ENCODE measurements at regions not wholly inside any gene's neighbourhood (a gene's known extent, or its start where the extent isn't known, plus 50 kb on each side); places are given as distances from the start of the nearest gene placed in this dataset.

GRCh38 chr9:120291050-120291449, 288.9 kb downstream of the CDK5RAP2 start:
- DNase-seq: no peak

GRCh38 chr9:120289990-120290975, 289.7 kb downstream of the CDK5RAP2 start:
- no peak for DNase-seq

- DNase-seq: no peak
Measured at GRCh38 chr9:120289098-120289497, 290.9 kb downstream of the CDK5RAP2 start.

- DNase-seq: no peak
Measured at GRCh38 chr9:120286530-120286929, 293.4 kb downstream of the CDK5RAP2 start.

- no peak for DNase-seq
Measured at GRCh38 chr9:120284821-120285220, 295.1 kb downstream of the CDK5RAP2 start.

- DNase-seq: no peak
Measured at GRCh38 chr9:120281665-120282064, 298.3 kb downstream of the CDK5RAP2 start.

GRCh38 chr9:120267929-120268328, 312.0 kb downstream of the CDK5RAP2 start:
- no peak for DNase-seq

- DNase-seq: no peak
Measured at GRCh38 chr9:120265791-120266190, 314.2 kb downstream of the CDK5RAP2 start.

- no peak for DNase-seq
Measured at GRCh38 chr9:120264528-120264927, 315.4 kb downstream of the CDK5RAP2 start.

GRCh38 chr9:120263836-120264235, 316.1 kb downstream of the CDK5RAP2 start:
- no peak for DNase-seq

- DNase-seq: no peak
Measured at GRCh38 chr9:120261419-120261818, 318.5 kb downstream of the CDK5RAP2 start.

- no peak for DNase-seq
Measured at GRCh38 chr9:120259100-120259499, 320.9 kb downstream of the CDK5RAP2 start.

GRCh38 chr9:120258096-120258495, 321.9 kb downstream of the CDK5RAP2 start:
- no peak for DNase-seq

- no peak for DNase-seq
Measured at GRCh38 chr9:120257483-120257882, 322.5 kb downstream of the CDK5RAP2 start.

- DNase-seq: no peak
Measured at GRCh38 chr9:120256146-120256545, 323.8 kb downstream of the CDK5RAP2 start.

- DNase-seq: no peak
Measured at GRCh38 chr9:120252248-120252647, 327.7 kb downstream of the CDK5RAP2 start.

GRCh38 chr9:120242116-120242811, 337.7 kb downstream of the CDK5RAP2 start:
- no peak for DNase-seq

- DNase-seq: no peak
Measured at GRCh38 chr9:120236596-120236995, 343.4 kb downstream of the CDK5RAP2 start.

- no peak for DNase-seq
Measured at GRCh38 chr9:120235081-120235480, 344.9 kb downstream of the CDK5RAP2 start.

GRCh38 chr9:120230227-120230626, 349.7 kb downstream of the CDK5RAP2 start:
- DNase-seq: no peak

GRCh38 chr9:120221844-120222243, 358.1 kb downstream of the CDK5RAP2 start:
- DNase-seq: no peak

GRCh38 chr9:120214332-120214731, 365.6 kb downstream of the CDK5RAP2 start:
- no peak for DNase-seq

GRCh38 chr9:120212853-120213200, 367.1 kb downstream of the CDK5RAP2 start:
- no peak for DNase-seq

All from occipital lobe (tissue), 1 donor.